Cardiac fibroblast (primary cell): ENCODE measurements at regions not wholly inside any gene's neighbourhood (a gene's known extent, or its start where the extent isn't known, plus 50 kb on each side); places are given as distances from the start of the nearest gene placed in this dataset.
A peak's percentile ranks its signal among the peaks of the same experiment; 100 is the strongest.

Experiments
- DNase-seq, 2 donors: peaks; one replicate each; pipeline versions ENCODE4 v3.0.0 to v3.0.0-alpha.2; 2010; ENCODE audit warnings: low read depth in 2 of 2
- H3K4me3 ChIP-seq, 2 donors: replicated peaks in 1 of 2; 1 replicate in 1 of 2; 2 replicates in 1 of 2; pipeline ENCODE4 v1.5.1; 2011; ENCODE audit warnings: low read depth in 2 of 2, low read length in 2 of 2, mild to moderate bottlenecking in 2 of 2, moderate library complexity in 1 of 2
- CTCF ChIP-seq: IDR thresholded peaks from one replicate; pipeline ENCODE4 v1.5.1; 2011; ENCODE audit warnings: low read depth, mild to moderate bottlenecking, low read length, inconsistent platforms

GRCh38 chr2:220228310-220229006 lies 601.0 kb downstream of the SLC4A3 start:
- peak overlapping the region in 1 of 2 donors; percentile 1 for H3K4me3 ChIP-seq
- DNase-seq: peak; percentile 91 to 93
- TF ChIP-seq CTCF: no peak

- no peak for TF ChIP-seq CTCF
- H3K4me3 ChIP-seq: no peak overlapping the region
- DNase-seq: no peak
Observed at GRCh38 chr2:220240641-220241040, 613.2 kb downstream of the SLC4A3 start.

- DNase-seq: peak in 1 of 2 donors; percentile 2
- no peak overlapping the region for H3K4me3 ChIP-seq
- no peak for TF ChIP-seq CTCF
Observed at GRCh38 chr2:220241423-220241822, 614.0 kb downstream of the SLC4A3 start.

GRCh38 chr2:220243571-220243970 lies 616.1 kb downstream of the SLC4A3 start:
- H3K4me3 ChIP-seq: no peak overlapping the region
- TF ChIP-seq CTCF: no peak
- peak in 1 of 2 donors; percentile 28 for DNase-seq

- DNase-seq: no peak
- no peak for TF ChIP-seq CTCF
- no peak overlapping the region for H3K4me3 ChIP-seq
Observed at GRCh38 chr2:220246386-220246785, 619.0 kb downstream of the SLC4A3 start.

GRCh38 chr2:220247588-220248350 lies 620.3 kb downstream of the SLC4A3 start:
- no peak overlapping the region for H3K4me3 ChIP-seq
- no peak for DNase-seq
- no peak for TF ChIP-seq CTCF
